MCF 10A (cell line): ENCODE measurements at regions not wholly inside any gene's neighbourhood (a gene's known extent, or its start where the extent isn't known, plus 50 kb on each side); places are given as distances from the start of the nearest gene placed in this dataset.

Experiments used
- BruUV-seq: library from RNA; stranded (reverse); fragments of 400-500 nt; replicated peaks from 2 replicates; lab custom pipeline; 2021; lab: Mats Ljungman, UMichigan
- CTCF ChIA-PET: fragments of 300-600 bp; sonication (Branson Sonifier 250); formaldehyde crosslinking; extraction: SDS; loops from one replicate; lab custom pipeline; 2021; ENCODE audit warnings: antibody characterized with exemption, inconsistent platforms; lab: Yijun Ruan, JAX
- POLR2A ChIA-PET: fragments of 300-600, 350-650 bp; sonication (Branson Sonifier 250); formaldehyde crosslinking; extraction: SDS; loops from one replicate; lab custom pipeline; 2020; ENCODE audit warnings: antibody characterized with exemption, inconsistent platforms; lab: Yijun Ruan, JAX
- DNase-seq: peaks from one replicate; pipeline ENCODE4 v3.0.0-alpha.2; 2018; ENCODE audit not compliant: unreplicated experiment
- H3K27ac Mint-ChIP-seq: one replicate; pipeline ENCODE4 v1.8.0; 2022; ENCODE audit warnings: mild to moderate bottlenecking, low read depth, mixed read lengths; ENCODE audit not compliant: unreplicated experiment
- H3K27me3 Mint-ChIP-seq: one replicate; pipeline ENCODE4 v1.8.0; 2022; ENCODE audit warnings: mixed read lengths; ENCODE audit not compliant: insufficient read depth, unreplicated experiment
- H3K36me3 Mint-ChIP-seq: one replicate; pipeline ENCODE4 v1.8.0; 2022; ENCODE audit warnings: mild to moderate bottlenecking, moderate library complexity, mixed read lengths; ENCODE audit not compliant: insufficient read depth, unreplicated experiment
- H3K4me1 Mint-ChIP-seq: one replicate; pipeline ENCODE4 v1.8.0; 2022; ENCODE audit warnings: mixed read lengths; ENCODE audit not compliant: insufficient read depth, unreplicated experiment
- H3K4me3 Mint-ChIP-seq: one replicate; pipeline ENCODE4 v1.8.0; 2022; ENCODE audit warnings: mild to moderate bottlenecking, moderate library complexity, mixed read lengths; ENCODE audit not compliant: unreplicated experiment
- H3K9me3 Mint-ChIP-seq: one replicate; pipeline ENCODE4 v1.8.0; 2022; ENCODE audit warnings: mixed read lengths; ENCODE audit not compliant: unreplicated experiment
- intact Hi-C: fragments of 100-400 bp; cut with micrococcal nuclease; formaldehyde crosslinking; loops from 2 replicates; pipeline ENCODE4 v1.14.1; 2022
- TF ChIP-seq, protein P1 (sequence below): fragments of 200-600 bp; IDR thresholded peaks from one replicate; pipeline ENCODE4 v1.8.0; 2022; ENCODE audit warnings: antibody characterized with exemption, mild to moderate bottlenecking; ENCODE audit not compliant: unreplicated experiment

DNA sequence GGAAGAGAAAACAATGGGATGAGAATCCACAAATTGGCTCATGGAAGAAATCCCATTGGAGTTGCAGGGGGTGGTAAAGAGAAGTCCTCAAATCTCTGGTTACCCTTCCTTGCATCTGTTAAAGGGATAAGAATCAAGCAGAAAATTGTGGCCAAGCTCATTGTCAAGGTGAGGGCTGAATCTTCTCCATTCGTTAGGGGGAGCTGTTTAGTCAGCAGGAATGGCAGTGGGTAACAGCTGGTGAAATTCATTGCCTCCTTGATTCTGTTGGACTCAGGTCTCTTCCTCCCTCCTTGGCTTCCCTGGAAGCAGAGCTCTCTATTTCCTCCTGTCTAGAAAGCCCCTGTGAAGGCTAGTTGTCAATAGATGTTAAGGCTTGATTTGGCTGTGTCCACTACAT is 343.1 kb upstream of the SEMA6D start:
- Mint-ChIP-seq H3K36me3 (no peaks in the 10 kb centered on the region), H3K27me3 (no peaks in the 10 kb centered on the region), H3K4me1 (no peaks in the 10 kb centered on the region), H3K4me3 (no peak overlapping the region), H3K27ac (no peak overlapping the region), H3K9me3 (no peaks in the 10 kb centered on the region)
- BruUV-seq: no TSS peak
- intact Hi-C loops: loop anchor here (10.0 kb wide), 1 partner anchor 321 kb away; no protein-coding TSS in a partner anchor
- TF ChIP-seq, protein P1, sequence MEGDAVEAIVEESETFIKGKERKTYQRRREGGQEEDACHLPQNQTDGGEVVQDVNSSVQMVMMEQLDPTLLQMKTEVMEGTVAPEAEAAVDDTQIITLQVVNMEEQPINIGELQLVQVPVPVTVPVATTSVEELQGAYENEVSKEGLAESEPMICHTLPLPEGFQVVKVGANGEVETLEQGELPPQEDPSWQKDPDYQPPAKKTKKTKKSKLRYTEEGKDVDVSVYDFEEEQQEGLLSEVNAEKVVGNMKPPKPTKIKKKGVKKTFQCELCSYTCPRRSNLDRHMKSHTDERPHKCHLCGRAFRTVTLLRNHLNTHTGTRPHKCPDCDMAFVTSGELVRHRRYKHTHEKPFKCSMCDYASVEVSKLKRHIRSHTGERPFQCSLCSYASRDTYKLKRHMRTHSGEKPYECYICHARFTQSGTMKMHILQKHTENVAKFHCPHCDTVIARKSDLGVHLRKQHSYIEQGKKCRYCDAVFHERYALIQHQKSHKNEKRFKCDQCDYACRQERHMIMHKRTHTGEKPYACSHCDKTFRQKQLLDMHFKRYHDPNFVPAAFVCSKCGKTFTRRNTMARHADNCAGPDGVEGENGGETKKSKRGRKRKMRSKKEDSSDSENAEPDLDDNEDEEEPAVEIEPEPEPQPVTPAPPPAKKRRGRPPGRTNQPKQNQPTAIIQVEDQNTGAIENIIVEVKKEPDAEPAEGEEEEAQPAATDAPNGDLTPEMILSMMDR: peak; percentile 30
- peak; percentile 31 for DNase-seq
- POLR2A ChIA-PET: interaction anchor here (1.0 to 2.9 kb wide), 2 partner anchors 10 to 20 kb away, joined by 3 to 10 read pairs; no protein-coding TSS in a partner anchor
- CTCF ChIA-PET: interaction anchor here (0.8 to 1.7 kb wide), 2 partner anchors 10 to 13 kb away, joined by 3 to 4 read pairs; no protein-coding TSS in a partner anchor

DNA sequence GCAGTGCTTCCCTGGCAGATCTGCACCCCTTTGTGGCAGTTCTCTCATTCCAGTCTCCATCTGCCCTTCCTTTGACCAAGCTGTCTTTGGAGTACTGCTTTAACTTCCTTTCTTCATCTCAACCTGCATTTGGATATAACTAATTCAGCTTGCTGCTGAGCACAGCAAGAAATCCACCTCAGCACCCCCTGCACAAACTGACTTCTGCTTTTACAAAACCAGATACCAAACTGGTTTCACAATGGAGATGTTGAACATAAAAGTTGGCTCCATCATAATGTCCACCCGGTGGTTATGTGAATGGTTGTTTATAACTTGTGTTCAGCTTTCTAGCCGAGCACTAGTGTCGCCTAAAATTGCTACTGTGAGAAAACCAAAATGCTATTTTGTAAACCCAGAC is 341.1 kb upstream of the SEMA6D start:
- no peaks in the 10 kb centered on the region for H3K4me1 Mint-ChIP-seq
- CTCF ChIA-PET: interaction anchor here (0.7 kb wide), 1 partner anchor 1078 kb away, joined by 3 read pairs; no protein-coding TSS in a partner anchor
- no peak overlapping the region for H3K27ac Mint-ChIP-seq
- POLR2A ChIA-PET: interaction anchor here (0.6 kb wide), 1 partner anchor 20 kb away, joined by 5 read pairs; no protein-coding TSS in a partner anchor
- no peaks in the 10 kb centered on the region for H3K27me3 Mint-ChIP-seq
- DNase-seq: no peak
- intact Hi-C loops: loop anchor here (10.0 kb wide), 1 partner anchor 319 kb away; no protein-coding TSS in a partner anchor
- H3K36me3 Mint-ChIP-seq: no peaks in the 10 kb centered on the region
- BruUV-seq: no TSS peak
- no peak overlapping the region for H3K4me3 Mint-ChIP-seq
- H3K9me3 Mint-ChIP-seq: no peaks in the 10 kb centered on the region
- TF ChIP-seq, protein P1: no peak

- BruUV-seq: no TSS peak
- no peaks in the 10 kb centered on the region for H3K27me3 Mint-ChIP-seq
- ChIA-PET CTCF (interaction anchor here (0.7 kb wide), 1 partner anchor 27 kb away, joined by 3 read pairs; no protein-coding TSS in a partner anchor), POLR2A (no interaction called here)
- no peak overlapping the region for H3K4me3 Mint-ChIP-seq
- no peaks in the 10 kb centered on the region for H3K9me3 Mint-ChIP-seq
- H3K27ac Mint-ChIP-seq: no peak overlapping the region
- no peaks in the 10 kb centered on the region for H3K4me1 Mint-ChIP-seq
- intact Hi-C loops: loop anchor here (10.0 kb wide), 1 partner anchor 317 kb away; no protein-coding TSS in a partner anchor
- TF ChIP-seq, protein P1: peak; percentile 4
- no peak for DNase-seq
- H3K36me3 Mint-ChIP-seq: no peaks in the 10 kb centered on the region
Observed at GRCh38 chr15:47377465-47377864, 339.8 kb upstream of the SEMA6D start.

DNA sequence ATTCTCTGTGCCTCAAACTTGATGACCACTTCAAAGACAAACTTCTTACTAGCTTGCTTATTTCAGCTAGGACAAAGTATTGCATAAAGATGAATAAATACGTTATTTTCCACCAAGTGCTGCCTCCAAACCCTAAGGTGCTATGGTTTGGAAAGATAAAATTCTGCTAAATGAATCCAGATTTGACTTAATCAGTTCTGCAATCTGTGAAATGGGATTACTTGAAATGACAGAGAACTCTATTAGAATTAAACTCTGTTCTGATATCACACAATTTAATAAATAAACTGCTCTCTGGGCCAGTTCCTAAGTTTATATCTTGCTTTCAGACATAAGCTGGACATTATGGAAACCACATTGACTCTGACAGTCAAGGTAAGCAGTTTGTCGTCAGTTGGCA is 338.8 kb upstream of the SEMA6D start:
- CTCF ChIA-PET: no interaction called here
- no peaks in the 10 kb centered on the region for H3K27me3 Mint-ChIP-seq
- no TSS peak for BruUV-seq

More for the DNA sequence above, 338.8 kb upstream of the SEMA6D start:
- H3K9me3 Mint-ChIP-seq: no peaks in the 10 kb centered on the region
- no peak for DNase-seq
- POLR2A ChIA-PET: interaction anchor here (0.6 to 1.3 kb wide), 2 partner anchors 9 to 123 kb away, joined by 3 to 5 read pairs; no protein-coding TSS in a partner anchor
- TF ChIP-seq, protein P1: no peak
- no peak overlapping the region for H3K4me3 Mint-ChIP-seq
- H3K36me3 Mint-ChIP-seq: no peaks in the 10 kb centered on the region
- peaks cover 7% of the 10 kb centered on the region for H3K4me1 Mint-ChIP-seq
- no peak overlapping the region for H3K27ac Mint-ChIP-seq
- intact Hi-C loops: loop anchor here (10.0 kb wide), 1 partner anchor 316 kb away; no protein-coding TSS in a partner anchor
